ENCODE measurements at regions not wholly inside any gene's neighbourhood (a gene's known extent, or its start where the extent isn't known, plus 50 kb on each side); places are given as distances from the start of the nearest gene placed in this dataset.
"Not testable (repeated sequence)": the region's sequence is repeated elsewhere in the genome, so short reads cannot be mapped to it uniquely, and the experiment has no call there.

DNA sequence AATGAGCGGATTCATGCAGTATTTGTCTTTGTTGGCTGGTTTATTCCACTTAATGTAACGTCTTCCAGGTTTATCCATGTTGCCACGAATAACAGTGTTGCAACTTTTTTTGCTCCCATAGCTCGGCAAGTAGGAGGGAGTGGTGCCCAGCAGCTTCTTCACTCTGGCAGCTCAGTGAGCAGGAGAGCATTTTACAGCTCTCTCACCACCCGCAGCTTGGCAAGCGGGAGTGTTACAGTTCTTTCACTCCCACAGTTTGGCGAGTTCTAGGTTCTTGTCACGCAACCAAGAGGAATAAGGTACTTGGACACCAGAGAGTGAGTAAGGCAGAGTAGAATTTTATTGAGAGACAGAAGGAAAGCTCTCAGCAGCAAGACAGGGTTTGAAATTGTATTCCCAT, 935.2 kb downstream of the TBL1XR1 start:
- no peak for DNase-seq (ENCODE audit: low spot score)

DNA sequence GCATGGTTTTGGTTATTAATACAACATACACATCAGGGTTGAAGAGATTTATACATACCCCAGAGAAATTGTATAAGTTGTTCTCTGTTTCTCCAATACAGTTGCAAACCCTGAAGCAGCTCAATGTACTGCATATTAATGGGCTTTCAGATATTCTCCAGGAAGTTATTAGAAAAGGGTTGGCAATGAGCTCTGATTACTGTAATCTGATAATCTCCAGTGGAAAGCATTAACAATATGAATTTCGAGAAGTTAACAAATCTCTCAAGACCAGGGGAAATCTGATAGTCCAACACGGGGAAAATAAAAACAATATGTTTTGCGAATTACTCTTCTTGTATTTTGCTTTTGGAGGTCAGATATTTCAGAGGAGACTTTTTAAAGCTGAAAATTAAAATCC, 950.1 kb downstream of the TBL1XR1 start:
- no peak overlapping the region for H3K4me3 ChIP-seq
- no peaks in the 10 kb centered on the region for H3K4me1 ChIP-seq (ENCODE audit: insufficient read depth)
- no peaks in the 10 kb centered on the region for H3K27me3 ChIP-seq
- TF ChIP-seq, protein P1, sequence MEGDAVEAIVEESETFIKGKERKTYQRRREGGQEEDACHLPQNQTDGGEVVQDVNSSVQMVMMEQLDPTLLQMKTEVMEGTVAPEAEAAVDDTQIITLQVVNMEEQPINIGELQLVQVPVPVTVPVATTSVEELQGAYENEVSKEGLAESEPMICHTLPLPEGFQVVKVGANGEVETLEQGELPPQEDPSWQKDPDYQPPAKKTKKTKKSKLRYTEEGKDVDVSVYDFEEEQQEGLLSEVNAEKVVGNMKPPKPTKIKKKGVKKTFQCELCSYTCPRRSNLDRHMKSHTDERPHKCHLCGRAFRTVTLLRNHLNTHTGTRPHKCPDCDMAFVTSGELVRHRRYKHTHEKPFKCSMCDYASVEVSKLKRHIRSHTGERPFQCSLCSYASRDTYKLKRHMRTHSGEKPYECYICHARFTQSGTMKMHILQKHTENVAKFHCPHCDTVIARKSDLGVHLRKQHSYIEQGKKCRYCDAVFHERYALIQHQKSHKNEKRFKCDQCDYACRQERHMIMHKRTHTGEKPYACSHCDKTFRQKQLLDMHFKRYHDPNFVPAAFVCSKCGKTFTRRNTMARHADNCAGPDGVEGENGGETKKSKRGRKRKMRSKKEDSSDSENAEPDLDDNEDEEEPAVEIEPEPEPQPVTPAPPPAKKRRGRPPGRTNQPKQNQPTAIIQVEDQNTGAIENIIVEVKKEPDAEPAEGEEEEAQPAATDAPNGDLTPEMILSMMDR (IDR thresholded peaks at IDR 0.05; ENCODE audit: poor library complexity): no peak
- no peak for TF ChIP-seq EZH2phosphoT487 (IDR thresholded peaks at IDR 0.05; ENCODE audit: low read depth, severe bottlenecking, unreplicated experiment)
- no peak for TF ChIP-seq EZH2 (IDR thresholded peaks at IDR 0.05; ENCODE audit: borderline replicate concordance)
- no peaks in the 10 kb centered on the region for H4K20me1 ChIP-seq (ENCODE audit: insufficient read depth, poor library complexity, severe bottlenecking)
- H3K27ac ChIP-seq: no peak overlapping the region
- no peak overlapping the region for H2AFZ ChIP-seq
- H3K4me2 ChIP-seq: no peak overlapping the region
- no peak for DNase-seq (ENCODE audit: low spot score)
- H3K9me2 ChIP-seq (replicated peaks; ENCODE audit: insufficient read depth): no peaks in the 10 kb centered on the region
- no peaks in the 10 kb centered on the region for H3K36me3 ChIP-seq (replicated peaks; ENCODE audit: insufficient read depth, low read depth)
- no peaks in the 10 kb centered on the region for H3K9me3 ChIP-seq (ENCODE audit: low read depth)
- no peaks in the 10 kb centered on the region for H3K79me2 ChIP-seq
- WGBS (ENCODE audit: low lambda C conversion rate, missing lambda C conversion rate): 74% methylated on average over 3 of the region's 3 CpGs

More for the DNA sequence above, 935.2 kb downstream of the TBL1XR1 start:
- WGBS (ENCODE audit: low lambda C conversion rate, missing lambda C conversion rate): 94% methylated on average over 8 of the region's 8 CpGs
- Histone ChIP-seq H3K27me3 (no peaks in the 10 kb centered on the region), H3K9me3 (ENCODE audit: low read depth) (peaks cover 10% of the 10 kb centered on the region), H3K9me2 (replicated peaks; ENCODE audit: insufficient read depth) (no peaks in the 10 kb centered on the region), H4K20me1 (ENCODE audit: insufficient read depth, poor library complexity, severe bottlenecking) (no peaks in the 10 kb centered on the region), H2AFZ (no peak overlapping the region), H3K36me3 (replicated peaks; ENCODE audit: insufficient read depth, low read depth) (no peaks in the 10 kb centered on the region), H3K4me1 (ENCODE audit: insufficient read depth) (no peaks in the 10 kb centered on the region), H3K4me2 (no peak overlapping the region), H3K27ac (no peak overlapping the region), H3K79me2 (no peaks in the 10 kb centered on the region), H3K4me3 (no peak overlapping the region)
- TF ChIP-seq EZH2 (IDR thresholded peaks at IDR 0.05; ENCODE audit: borderline replicate concordance) (no peak), EZH2phosphoT487 (IDR thresholded peaks at IDR 0.05; ENCODE audit: low read depth, severe bottlenecking, unreplicated experiment) (no peak)
- TF ChIP-seq, protein P1 (IDR thresholded peaks at IDR 0.05; ENCODE audit: poor library complexity): no peak

DNA sequence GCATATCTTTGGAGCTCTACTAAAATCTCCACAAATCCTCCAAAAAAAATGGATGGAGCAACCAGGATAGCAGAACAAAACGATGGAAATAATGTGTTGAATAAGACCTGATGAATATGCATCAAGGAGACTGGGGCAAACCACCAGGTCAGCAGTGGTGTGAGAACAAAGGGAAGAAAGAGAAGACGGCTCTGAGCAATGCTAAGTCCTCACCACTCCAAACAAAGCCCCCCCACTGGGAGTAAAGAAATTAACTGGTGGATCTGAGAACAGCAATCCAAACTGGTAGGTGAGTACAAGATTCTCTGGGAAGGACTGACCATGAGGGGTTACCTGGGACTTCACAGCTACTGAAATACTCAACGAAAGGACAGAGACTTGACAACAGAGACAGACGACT, 977.3 kb downstream of the TBL1XR1 start:
- no peaks in the 10 kb centered on the region for H3K9me2 ChIP-seq (replicated peaks; ENCODE audit: insufficient read depth)
- no peak overlapping the region for H2AFZ ChIP-seq
- TF ChIP-seq, protein P1 (IDR thresholded peaks at IDR 0.05; ENCODE audit: poor library complexity): no peak
- TF ChIP-seq EZH2 (IDR thresholded peaks at IDR 0.05; ENCODE audit: borderline replicate concordance): no peak
- TF ChIP-seq EZH2phosphoT487 (IDR thresholded peaks at IDR 0.05; ENCODE audit: low read depth, severe bottlenecking, unreplicated experiment): no peak
- no peaks in the 10 kb centered on the region for H3K79me2 ChIP-seq
- H3K27me3 ChIP-seq: no peaks in the 10 kb centered on the region
- H3K9me3 ChIP-seq (ENCODE audit: low read depth): no peaks in the 10 kb centered on the region
- H3K4me3 ChIP-seq: no peak overlapping the region
- no peak overlapping the region for H3K27ac ChIP-seq
- DNase-seq (ENCODE audit: low spot score): no peak
- H3K4me1 ChIP-seq (ENCODE audit: insufficient read depth): no peaks in the 10 kb centered on the region
- no peaks in the 10 kb centered on the region for H4K20me1 ChIP-seq (ENCODE audit: insufficient read depth, poor library complexity, severe bottlenecking)
- H3K4me2 ChIP-seq: no peak overlapping the region
- no peaks in the 10 kb centered on the region for H3K36me3 ChIP-seq (replicated peaks; ENCODE audit: insufficient read depth, low read depth)
- WGBS (ENCODE audit: low lambda C conversion rate, missing lambda C conversion rate): 75% methylated on average over 4 of the region's 4 CpGs

DNA sequence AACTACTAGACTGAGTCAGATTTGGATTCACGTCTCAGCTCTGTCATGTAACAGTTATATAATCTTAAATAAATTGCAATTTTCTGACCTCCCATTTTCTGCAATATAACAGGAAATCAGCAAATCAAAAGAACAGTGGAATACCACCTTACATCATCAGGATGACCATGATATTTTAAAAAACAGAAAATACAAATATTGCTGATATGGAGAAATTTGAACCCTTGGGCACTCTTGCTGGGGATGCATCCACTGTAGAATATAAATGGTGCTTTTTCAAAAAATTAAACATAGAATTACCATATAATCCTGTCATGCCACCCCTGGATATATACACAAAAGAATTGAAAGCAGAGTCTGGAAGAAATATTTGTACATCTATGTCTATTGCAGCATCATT, 982.5 kb downstream of the TBL1XR1 start:
- Histone ChIP-seq H3K27ac (no peak overlapping the region), H3K79me2 (no peaks in the 10 kb centered on the region), H2AFZ (no peak overlapping the region), H3K27me3 (no peaks in the 10 kb centered on the region), H3K4me2 (no peak overlapping the region), H3K4me3 (no peak overlapping the region), H3K4me1 (ENCODE audit: insufficient read depth) (no peaks in the 10 kb centered on the region), H3K9me3 (ENCODE audit: low read depth) (no peaks in the 10 kb centered on the region), H4K20me1 (ENCODE audit: insufficient read depth, poor library complexity, severe bottlenecking) (no peaks in the 10 kb centered on the region), H3K9me2 (replicated peaks; ENCODE audit: insufficient read depth) (no peaks in the 10 kb centered on the region), H3K36me3 (replicated peaks; ENCODE audit: insufficient read depth, low read depth) (no peaks in the 10 kb centered on the region)
- DNase-seq (ENCODE audit: low spot score): no peak
- no peak for TF ChIP-seq EZH2 (IDR thresholded peaks at IDR 0.05; ENCODE audit: borderline replicate concordance)
- TF ChIP-seq, protein P1 (IDR thresholded peaks at IDR 0.05; ENCODE audit: poor library complexity): no peak
- WGBS (ENCODE audit: low lambda C conversion rate, missing lambda C conversion rate): 100% methylated on average over 1 of the region's 1 CpG

DNA sequence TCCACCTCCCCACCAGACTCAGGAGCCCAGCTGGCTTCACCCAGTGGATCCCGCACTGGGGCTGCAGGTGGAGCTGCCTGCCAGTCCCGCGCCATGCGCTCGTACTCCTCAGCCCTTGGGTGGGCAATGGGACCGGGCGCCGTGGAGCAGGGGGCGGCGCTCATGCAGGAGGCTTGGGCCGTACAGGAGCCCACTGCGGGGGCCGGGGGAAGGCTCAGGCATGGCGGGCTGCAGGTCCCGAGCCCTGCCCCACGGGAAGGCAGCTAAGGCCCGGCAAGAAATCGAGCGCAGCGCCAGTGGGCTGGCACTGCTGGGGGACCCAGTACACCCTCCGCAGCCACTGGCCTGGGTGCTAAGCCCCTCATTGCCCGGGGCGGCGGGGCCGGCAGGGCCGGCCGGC, 984.0 kb downstream of the TBL1XR1 start:
- H3K4me1 ChIP-seq (ENCODE audit: insufficient read depth); H3K27ac ChIP-seq; H3K4me3 ChIP-seq; H2AFZ ChIP-seq; H3K9me2 ChIP-seq (replicated peaks; ENCODE audit: insufficient read depth); H3K27me3 ChIP-seq; H3K36me3 ChIP-seq (replicated peaks; ENCODE audit: insufficient read depth, low read depth); H4K20me1 ChIP-seq (ENCODE audit: insufficient read depth, poor library complexity, severe bottlenecking); DNase-seq (ENCODE audit: low spot score); H3K79me2 ChIP-seq; H3K4me2 ChIP-seq; H3K9me3 ChIP-seq (ENCODE audit: low read depth): not testable (repeated sequence)
- 94% methylated on average over 18 of the region's 27 CpGs for WGBS (ENCODE audit: low lambda C conversion rate, missing lambda C conversion rate)

Measured in hepatocyte (in vitro differentiated cells).